Hepatocyte (in vitro differentiated cells): ENCODE measurements at regions not wholly inside any gene's neighbourhood (a gene's known extent, or its start where the extent isn't known, plus 50 kb on each side); places are given as distances from the start of the nearest gene placed in this dataset.

Experiments
- DNase-seq: peaks from one replicate; pipeline ENCODE4 v3.0.0-alpha.2; 2016; ENCODE audit warnings: low spot score
- H2AFZ ChIP-seq: fragments of 200-600 bp; sonication (generic); 2 replicates; pipeline ENCODE4 v1.6.0; 2016; ENCODE audit warnings: antibody characterized with exemption, mild to moderate bottlenecking
- H3K27ac ChIP-seq: fragments of 200-600 bp; sonication (generic); 2 replicates; pipeline ENCODE4 v1.5.1; 2016; ENCODE audit warnings: mild to moderate bottlenecking
- H3K27me3 ChIP-seq: fragments of 200-600 bp; sonication (generic); 2 replicates; pipeline ENCODE4 v1.6.1; 2016
- H3K36me3 ChIP-seq: fragments of 200-600 bp; sonication (generic); replicated peaks from 2 replicates; pipeline ENCODE4 v1.5.1; 2016; ENCODE audit warnings: low read depth; ENCODE audit not compliant: insufficient read depth
- H3K4me1 ChIP-seq: fragments of 200-600 bp; sonication (generic); 2 replicates; pipeline ENCODE4 v1.5.1; 2016; ENCODE audit warnings: mild to moderate bottlenecking, moderate library complexity; ENCODE audit not compliant: insufficient read depth
- H3K4me2 ChIP-seq: fragments of 200-600 bp; sonication (generic); 2 replicates; pipeline ENCODE4 v1.6.0; 2016
- H3K4me3 ChIP-seq: fragments of 200-600 bp; sonication (generic); 2 replicates; pipeline ENCODE4 v1.5.1; 2016; ENCODE audit warnings: mild to moderate bottlenecking
- H3K79me2 ChIP-seq: fragments of 200-600 bp; sonication (generic); 2 replicates; pipeline ENCODE4 v1.6.0; 2017; ENCODE audit warnings: mild to moderate bottlenecking
- H3K9me2 ChIP-seq: fragments of 200-600 bp; sonication (generic); replicated peaks from 2 replicates; pipeline ENCODE4 v1.6.0; 2017; ENCODE audit warnings: mild to moderate bottlenecking; ENCODE audit not compliant: insufficient read depth
- H3K9me3 ChIP-seq: fragments of 200-600 bp; sonication (generic); 2 replicates; pipeline ENCODE4 v1.5.1; 2016; ENCODE audit warnings: low read depth, mild to moderate bottlenecking
- H4K20me1 ChIP-seq: fragments of 200-600 bp; sonication (generic); 2 replicates; pipeline ENCODE4 v1.6.0; 2016; ENCODE audit warnings: mild to moderate bottlenecking; ENCODE audit not compliant: insufficient read depth, poor library complexity, severe bottlenecking
- EZH2 ChIP-seq: fragments of 200-600 bp; sonication (generic); IDR thresholded peaks from 2 replicates; pipeline ENCODE4 v1.6.1; 2016; ENCODE audit warnings: antibody characterized with exemption, mild to moderate bottlenecking, borderline replicate concordance
- EZH2phosphoT487 ChIP-seq: fragments of 200-600 bp; sonication (generic); IDR thresholded peaks from one replicate; pipeline ENCODE4 v1.6.1; 2018; ENCODE audit warnings: antibody characterized with exemption, mild to moderate bottlenecking, low read depth, moderate library complexity; ENCODE audit not compliant: unreplicated experiment, severe bottlenecking
- WGBS: methylation state at CpG from one replicate; pipeline ENCODE4 v1.1.6; 2016; ENCODE audit warnings: low lambda C conversion rate; ENCODE audit errors: missing lambda C conversion rate; 5-methylcytosine and 5-hydroxymethylcytosine counted together
- TF ChIP-seq, protein P1 (sequence below): fragments of 200-600 bp; sonication (generic); IDR thresholded peaks from 2 replicates; pipeline ENCODE4 v1.5.1; 2016; ENCODE audit warnings: antibody characterized with exemption, mild to moderate bottlenecking; ENCODE audit not compliant: poor library complexity

DNA sequence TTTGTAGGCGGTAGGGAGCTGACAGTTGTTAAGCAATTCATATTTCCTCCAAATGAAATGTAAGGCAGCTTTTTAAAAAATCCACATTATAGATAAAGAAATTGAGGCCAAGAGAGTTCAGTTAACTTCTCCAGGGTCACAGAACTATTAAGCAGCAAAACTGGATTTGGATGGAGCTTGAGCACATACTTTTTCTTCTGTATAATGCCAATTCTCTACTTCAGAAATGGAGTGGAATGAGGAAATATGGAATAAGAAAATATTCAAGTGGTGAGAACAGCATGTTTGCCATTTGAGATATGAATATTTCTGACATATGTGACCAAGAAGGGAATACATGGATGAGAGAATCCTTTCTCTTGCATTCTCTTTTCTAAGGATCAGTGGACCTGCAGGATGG, 233.1 kb downstream of the FOXG1 start:
- no peaks in the 10 kb centered on the region for H3K4me1 ChIP-seq
- H3K9me3 ChIP-seq, result no peaks in the 10 kb centered on the region
- no peak for DNase-seq
- H3K27me3 ChIP-seq, result no peaks in the 10 kb centered on the region
- H3K79me2 ChIP-seq, result no peaks in the 10 kb centered on the region
- H3K4me3 ChIP-seq, result no peak overlapping the region
- no peak for TF ChIP-seq EZH2
- no peak for TF ChIP-seq EZH2phosphoT487
- TF ChIP-seq, protein P1, sequence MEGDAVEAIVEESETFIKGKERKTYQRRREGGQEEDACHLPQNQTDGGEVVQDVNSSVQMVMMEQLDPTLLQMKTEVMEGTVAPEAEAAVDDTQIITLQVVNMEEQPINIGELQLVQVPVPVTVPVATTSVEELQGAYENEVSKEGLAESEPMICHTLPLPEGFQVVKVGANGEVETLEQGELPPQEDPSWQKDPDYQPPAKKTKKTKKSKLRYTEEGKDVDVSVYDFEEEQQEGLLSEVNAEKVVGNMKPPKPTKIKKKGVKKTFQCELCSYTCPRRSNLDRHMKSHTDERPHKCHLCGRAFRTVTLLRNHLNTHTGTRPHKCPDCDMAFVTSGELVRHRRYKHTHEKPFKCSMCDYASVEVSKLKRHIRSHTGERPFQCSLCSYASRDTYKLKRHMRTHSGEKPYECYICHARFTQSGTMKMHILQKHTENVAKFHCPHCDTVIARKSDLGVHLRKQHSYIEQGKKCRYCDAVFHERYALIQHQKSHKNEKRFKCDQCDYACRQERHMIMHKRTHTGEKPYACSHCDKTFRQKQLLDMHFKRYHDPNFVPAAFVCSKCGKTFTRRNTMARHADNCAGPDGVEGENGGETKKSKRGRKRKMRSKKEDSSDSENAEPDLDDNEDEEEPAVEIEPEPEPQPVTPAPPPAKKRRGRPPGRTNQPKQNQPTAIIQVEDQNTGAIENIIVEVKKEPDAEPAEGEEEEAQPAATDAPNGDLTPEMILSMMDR, result no peak
- no peak overlapping the region for H3K4me2 ChIP-seq
- no peak overlapping the region for H2AFZ ChIP-seq
- H3K9me2 ChIP-seq, result no peaks in the 10 kb centered on the region
- no peaks in the 10 kb centered on the region for H3K36me3 ChIP-seq
- H3K27ac ChIP-seq, result no peak overlapping the region
- WGBS, result 82% methylated on average over 1 of the region's 1 CpG
- H4K20me1 ChIP-seq, result no peaks in the 10 kb centered on the region

DNA sequence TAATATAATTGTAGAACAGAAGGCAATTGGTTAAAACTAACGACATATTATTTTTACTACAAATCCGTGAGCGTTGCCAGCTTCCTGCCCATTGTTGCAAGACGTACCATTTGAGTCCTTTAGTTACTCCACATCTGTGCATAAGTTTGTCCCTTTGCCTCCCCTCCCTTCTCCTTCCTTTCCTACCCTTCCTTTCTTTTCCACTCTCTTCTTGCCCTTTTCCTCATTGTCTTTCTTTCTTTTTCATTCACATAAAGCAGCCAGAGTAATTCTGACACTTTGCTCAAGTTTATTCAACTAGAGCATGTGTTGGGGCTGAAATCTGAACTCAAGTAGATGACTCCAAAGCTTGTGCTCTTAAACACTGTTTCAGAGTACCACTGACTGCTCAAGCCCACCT, 239.1 kb downstream of the FOXG1 start:
- Histone ChIP-seq H3K79me2 (no peaks in the 10 kb centered on the region), H4K20me1 (no peaks in the 10 kb centered on the region), H3K9me2 (no peaks in the 10 kb centered on the region), H3K4me1 (no peaks in the 10 kb centered on the region), H3K27ac (no peak overlapping the region), H3K4me3 (no peak overlapping the region), H3K36me3 (no peaks in the 10 kb centered on the region), H3K4me2 (no peak overlapping the region), H2AFZ (no peak overlapping the region), H3K27me3 (no peaks in the 10 kb centered on the region), H3K9me3 (no peaks in the 10 kb centered on the region)
- TF ChIP-seq EZH2phosphoT487, result no peak
- TF ChIP-seq, protein P1, result no peak
- TF ChIP-seq EZH2, result no peak
- DNase-seq, result no peak
- WGBS, result 89% methylated on average over 4 of the region's 4 CpGs

DNA sequence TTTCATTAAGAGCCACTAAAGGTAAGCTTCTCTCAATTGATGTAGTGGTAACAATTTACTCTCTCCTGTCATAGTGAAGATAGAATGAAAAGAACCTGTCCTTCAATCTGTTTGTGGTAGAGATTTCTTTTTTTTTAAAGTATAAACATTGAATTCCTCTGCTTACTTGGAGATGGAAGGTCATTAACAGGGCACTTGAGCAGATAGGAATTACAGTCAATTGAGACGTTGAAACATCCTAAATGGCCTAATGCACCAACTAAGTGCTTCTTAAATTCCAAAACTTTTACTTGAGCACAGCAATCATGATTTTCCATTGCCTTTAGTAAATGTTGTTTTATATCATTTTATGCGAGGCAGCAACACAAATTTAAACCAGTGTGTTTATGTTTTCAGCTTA, 241.4 kb downstream of the FOXG1 start:
- TF ChIP-seq EZH2phosphoT487, result no peak
- TF ChIP-seq, protein P1, result no peak
- TF ChIP-seq EZH2, result no peak
- H3K79me2 ChIP-seq, result no peaks in the 10 kb centered on the region
- no peaks in the 10 kb centered on the region for H3K4me1 ChIP-seq
- no peaks in the 10 kb centered on the region for H3K27me3 ChIP-seq
- H3K4me3 ChIP-seq, result no peak overlapping the region
- H4K20me1 ChIP-seq, result no peaks in the 10 kb centered on the region
- H3K4me2 ChIP-seq, result no peak overlapping the region
- 56% methylated on average over 2 of the region's 2 CpGs for WGBS
- H3K9me3 ChIP-seq, result no peaks in the 10 kb centered on the region
- DNase-seq, result no peak
- H2AFZ ChIP-seq, result no peak overlapping the region
- no peak overlapping the region for H3K27ac ChIP-seq
- H3K9me2 ChIP-seq, result no peaks in the 10 kb centered on the region
- no peaks in the 10 kb centered on the region for H3K36me3 ChIP-seq
